ENCODE measurements at regions not wholly inside any gene's neighbourhood (a gene's known extent, or its start where the extent isn't known, plus 50 kb on each side); places are given as distances from the start of the nearest gene placed in this dataset.

GRCh38 chr2:238597638-238598528 is 171.2 kb downstream of the ASB1 start:
- no peak for TF ChIP-seq CTCF (IDR thresholded peaks at IDR 0.05)
- no peak for TF ChIP-seq ZFX (IDR thresholded peaks at IDR 0.05; ENCODE audit: borderline replicate concordance)
